ENCODE measurements at regions not wholly inside any gene's neighbourhood (a gene's known extent, or its start where the extent isn't known, plus 50 kb on each side); places are given as distances from the start of the nearest gene placed in this dataset.

GRCh38 chr21:24046829-24047443 is 1560.3 kb downstream of the MRPL39 start:
- H3K27ac ChIP-seq (replicated peaks) = no peak overlapping the region
- peaks cover 5% of the 10 kb centered on the region for H3K9me3 ChIP-seq (replicated peaks)
- TF ChIP-seq, protein P1, sequence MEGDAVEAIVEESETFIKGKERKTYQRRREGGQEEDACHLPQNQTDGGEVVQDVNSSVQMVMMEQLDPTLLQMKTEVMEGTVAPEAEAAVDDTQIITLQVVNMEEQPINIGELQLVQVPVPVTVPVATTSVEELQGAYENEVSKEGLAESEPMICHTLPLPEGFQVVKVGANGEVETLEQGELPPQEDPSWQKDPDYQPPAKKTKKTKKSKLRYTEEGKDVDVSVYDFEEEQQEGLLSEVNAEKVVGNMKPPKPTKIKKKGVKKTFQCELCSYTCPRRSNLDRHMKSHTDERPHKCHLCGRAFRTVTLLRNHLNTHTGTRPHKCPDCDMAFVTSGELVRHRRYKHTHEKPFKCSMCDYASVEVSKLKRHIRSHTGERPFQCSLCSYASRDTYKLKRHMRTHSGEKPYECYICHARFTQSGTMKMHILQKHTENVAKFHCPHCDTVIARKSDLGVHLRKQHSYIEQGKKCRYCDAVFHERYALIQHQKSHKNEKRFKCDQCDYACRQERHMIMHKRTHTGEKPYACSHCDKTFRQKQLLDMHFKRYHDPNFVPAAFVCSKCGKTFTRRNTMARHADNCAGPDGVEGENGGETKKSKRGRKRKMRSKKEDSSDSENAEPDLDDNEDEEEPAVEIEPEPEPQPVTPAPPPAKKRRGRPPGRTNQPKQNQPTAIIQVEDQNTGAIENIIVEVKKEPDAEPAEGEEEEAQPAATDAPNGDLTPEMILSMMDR (IDR thresholded peaks at IDR 0.05; ENCODE audit: borderline replicate concordance) = no peak
- DNase-seq = no peak
- no peaks in the 10 kb centered on the region for H3K4me1 ChIP-seq
- no peak overlapping the region for H3K4me3 ChIP-seq
- intact Hi-C loops (cut with micrococcal nuclease) = no loop called here
- H3K36me3 ChIP-seq = no peaks in the 10 kb centered on the region
- H3K27me3 ChIP-seq (ENCODE audit: low read depth) = no peaks in the 10 kb centered on the region

DNA sequence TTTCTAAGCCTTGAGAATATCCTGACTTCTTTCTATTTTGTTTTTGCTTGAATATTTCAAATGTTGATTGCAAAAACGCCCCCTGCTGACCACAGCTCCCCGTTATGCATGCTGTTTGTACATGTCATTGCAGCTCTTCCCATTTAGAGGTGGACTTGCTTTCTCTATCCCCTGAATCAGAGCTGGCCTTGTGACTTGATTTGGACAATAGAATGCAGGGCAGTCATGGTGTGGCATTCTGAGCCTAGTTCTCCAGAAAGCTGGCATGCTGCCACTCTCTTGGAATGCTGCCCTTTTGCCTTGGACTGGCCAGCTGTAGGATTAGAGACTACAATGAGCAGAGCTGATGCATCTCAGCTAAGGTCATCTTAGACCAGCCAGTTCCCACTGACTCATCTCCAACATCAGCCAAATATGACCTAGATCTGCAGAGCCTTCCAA is 1561.5 kb downstream of the MRPL39 start:
- H3K27ac ChIP-seq (replicated peaks) = peak overlapping the region; percentile 45

DNA sequence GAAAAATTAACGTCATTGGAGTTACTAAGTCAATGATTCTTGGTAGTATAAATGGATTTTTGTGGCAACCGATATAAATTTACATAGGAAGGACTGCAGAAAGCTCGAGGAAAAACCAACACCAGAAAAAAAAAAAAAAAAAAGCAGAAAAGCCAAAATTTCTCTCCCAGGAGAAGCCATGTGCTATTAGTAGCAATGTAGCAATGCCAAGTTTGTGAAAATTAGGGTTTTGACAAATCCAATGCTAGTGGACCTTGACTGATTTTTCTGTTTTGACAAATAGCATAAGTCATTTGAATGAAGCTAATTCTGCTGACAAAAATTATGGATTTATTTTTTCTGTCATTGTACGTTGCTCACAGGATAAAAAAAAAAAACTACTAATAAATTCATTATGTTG is 1561.9 kb downstream of the MRPL39 start:
- intact Hi-C loops (cut with micrococcal nuclease) = no loop called here
- DNase-seq = no peak
- Histone ChIP-seq H3K4me1 (no peaks in the 10 kb centered on the region), H3K27ac (replicated peaks) (peak overlapping the region; percentile 45), H3K4me3 (no peak overlapping the region), H3K36me3 (no peaks in the 10 kb centered on the region), H3K9me3 (replicated peaks) (peaks cover 5% of the 10 kb centered on the region), H3K27me3 (ENCODE audit: low read depth) (no peaks in the 10 kb centered on the region)
- TF ChIP-seq, protein P1 (IDR thresholded peaks at IDR 0.05; ENCODE audit: borderline replicate concordance) = no peak

More for the DNA sequence above, 1561.5 kb downstream of the MRPL39 start:
- no peaks in the 10 kb centered on the region for H3K36me3 ChIP-seq
- intact Hi-C loops (cut with micrococcal nuclease) = no loop called here
- no peak overlapping the region for H3K4me3 ChIP-seq
- DNase-seq = peak; percentile 66
- TF ChIP-seq, protein P1 (IDR thresholded peaks at IDR 0.05; ENCODE audit: borderline replicate concordance) = peak; percentile 48
- no peaks in the 10 kb centered on the region for H3K4me1 ChIP-seq
- no peaks in the 10 kb centered on the region for H3K27me3 ChIP-seq (ENCODE audit: low read depth)
- H3K9me3 ChIP-seq (replicated peaks) = peaks cover 5% of the 10 kb centered on the region

GRCh38 chr21:24042687-24043086 is 1564.6 kb downstream of the MRPL39 start:
- H3K9me3 ChIP-seq (replicated peaks) = no peaks in the 10 kb centered on the region
- no peaks in the 10 kb centered on the region for H3K4me1 ChIP-seq
- H3K27me3 ChIP-seq (ENCODE audit: low read depth) = no peaks in the 10 kb centered on the region
- intact Hi-C loops (cut with micrococcal nuclease) = no loop called here
- H3K36me3 ChIP-seq = no peaks in the 10 kb centered on the region
- DNase-seq = no peak
- H3K27ac ChIP-seq (replicated peaks) = no peak overlapping the region
- TF ChIP-seq, protein P1 (IDR thresholded peaks at IDR 0.05; ENCODE audit: borderline replicate concordance) = no peak
- no peak overlapping the region for H3K4me3 ChIP-seq

GRCh38 chr21:24032709-24033232 is 1574.5 kb downstream of the MRPL39 start:
- no peaks in the 10 kb centered on the region for H3K27me3 ChIP-seq (ENCODE audit: low read depth)
- intact Hi-C loops (cut with micrococcal nuclease) = no loop called here
- TF ChIP-seq, protein P1 (IDR thresholded peaks at IDR 0.05; ENCODE audit: borderline replicate concordance) = no peak
- DNase-seq = no peak
- no peaks in the 10 kb centered on the region for H3K36me3 ChIP-seq
- peaks cover 35% of the 10 kb centered on the region for H3K9me3 ChIP-seq (replicated peaks)
- H3K4me3 ChIP-seq = no peak overlapping the region
- no peaks in the 10 kb centered on the region for H3K4me1 ChIP-seq
- H3K27ac ChIP-seq (replicated peaks) = no peak overlapping the region

Data from left ventricle myocardium inferior (tissue), 1 donor.